Gastroesophageal sphincter (tissue), 3 donors: ENCODE measurements at regions not wholly inside any gene's neighbourhood (a gene's known extent, or its start where the extent isn't known, plus 50 kb on each side); places are given as distances from the start of the nearest gene placed in this dataset.

Experiments used
- CTCF ChIP-seq, 4 experiments: fragments of 200-600 bp in 2 of 4; fragments of 450-650 bp in 2 of 4; sonication (generic) in 1 of 4; IDR thresholded peaks; one replicate each; pipeline ENCODE4 v1.5.1; 2017 to 2019; ENCODE audit warnings: antibody characterized with exemption in 4 of 4, mild to moderate bottlenecking in 2 of 4, moderate library complexity in 2 of 4
- EP300 ChIP-seq: sonication (generic); formaldehyde crosslinking; IDR thresholded peaks from one replicate; pipeline ENCODE4 v1.6.1; 2017; ENCODE audit warnings: antibody characterized with exemption, mild to moderate bottlenecking

- TF ChIP-seq CTCF (IDR thresholded peaks at IDR 0.05) (no peak), EP300 (no peak)
These were observed 82.8 kb downstream of the TNFAIP2 start for GRCh38 chr14:103206023-103206481.
